Upper lobe of left lung (tissue), 6 donors: ENCODE measurements at regions not wholly inside any gene's neighbourhood (a gene's known extent, or its start where the extent isn't known, plus 50 kb on each side); places are given as distances from the start of the nearest gene placed in this dataset.
"Not testable (repeated sequence)": the region's sequence is repeated elsewhere in the genome, so short reads cannot be mapped to it uniquely, and the experiment has no call there.

Source experiments
- ATAC-seq, 2 donors: fragments of 200-7000 bp; cut with Tn5 transposase; one replicate each; pipeline ENCODE4 v1.9.1; 2022; ENCODE audit warnings: mild to moderate bottlenecking in 2 of 2, moderate library complexity in 2 of 2; ENCODE audit not compliant: low FRiP score in 2 of 2
- DNase-seq, 2 donors: peaks; one replicate each; pipeline ENCODE4 v3.0.0-alpha.2; 2019 to 2020
- H3K27ac ChIP-seq, 4 donors: fragments of 200-600 bp; sonication (generic); one replicate each; pipeline ENCODE4 v1.5.1; 2016 to 2019
- H3K27me3 ChIP-seq, 4 donors: fragments of 200-600 bp; sonication (generic); one replicate each; pipeline ENCODE4 v1.5.1; 2017 to 2019
- H3K36me3 ChIP-seq, 4 donors: fragments of 200-600 bp; sonication (generic); one replicate each; pipeline ENCODE4 v1.5.1; 2016 to 2019
- H3K4me1 ChIP-seq, 4 donors: fragments of 200-600 bp; sonication (generic); one replicate each; pipeline ENCODE4 v1.5.1; 2018 to 2019
- H3K4me3 ChIP-seq, 4 donors: fragments of 200-600 bp; sonication (generic); one replicate each; pipeline ENCODE4 v1.5.1; 2017 to 2019; ENCODE audit warnings: mild to moderate bottlenecking in 2 of 4, moderate library complexity in 1 of 4
- H3K9me3 ChIP-seq, 4 donors: fragments of 200-600 bp; sonication (generic); one replicate each; pipeline ENCODE4 v1.5.1; 2018 to 2019
- EP300 ChIP-seq, 4 donors: sonication (generic); formaldehyde crosslinking; IDR thresholded peaks; one replicate each; pipeline ENCODE4 v1.5.1; 2017; ENCODE audit warnings: antibody characterized with exemption in 4 of 4, control low read depth in 2 of 4
- POLR2A ChIP-seq, 4 donors: fragments of 450-650 bp; IDR thresholded peaks; one replicate each; pipeline ENCODE4 v1.5.1; 2016 to 2017; ENCODE audit warnings: antibody characterized with exemption in 4 of 4, mild to moderate bottlenecking in 2 of 4
- POLR2AphosphoS5 ChIP-seq, 2 donors: sonication (generic); formaldehyde crosslinking; IDR thresholded peaks; one replicate each; pipeline ENCODE4 v1.5.1; 2017; ENCODE audit warnings: antibody characterized with exemption in 2 of 2
- WGBS, 2 donors: methylation state at CpG; one replicate each; pipeline ENCODE4 v1.1.5; 2017 to 2018; 5-methylcytosine and 5-hydroxymethylcytosine counted together
- TF ChIP-seq, protein P1 (sequence below), 6 experiments: fragments of 450-650 bp in 4 of 6; fragments of 200-600 bp in 2 of 6; sonication (generic) in 2 of 6; IDR thresholded peaks; one replicate each; pipeline ENCODE4 v1.5.1; 2016 to 2019; ENCODE audit warnings: antibody characterized with exemption in 6 of 6
- donor health status: DM: no; HTN: no; CAD: no; lungs with moderate emphysema.
- donor health status: DM: no; HTN: yes; CAD: no; lungs with severe emphysema.

DNA sequence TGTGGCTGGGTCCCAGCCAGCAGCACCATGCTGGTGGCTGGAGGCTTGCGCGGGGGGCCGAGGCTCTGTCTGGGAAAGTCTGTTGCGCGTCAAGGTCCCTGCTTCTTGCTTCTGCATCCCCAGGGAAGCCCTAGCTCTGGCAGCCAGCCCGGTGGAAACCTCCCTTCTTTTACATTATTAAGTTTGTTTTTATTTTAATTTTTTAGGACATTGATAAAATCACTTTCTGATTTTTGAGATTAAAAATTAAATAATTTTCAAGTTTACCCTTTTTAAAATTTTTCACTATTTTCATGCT is 81.6 kb downstream of the TRIM51G start:
- H3K4me1 ChIP-seq, DNase-seq, H3K36me3 ChIP-seq, H3K9me3 ChIP-seq, H3K4me3 ChIP-seq, H3K27me3 ChIP-seq, H3K27ac ChIP-seq, ATAC-seq: not testable (repeated sequence)
- 93 to 97% methylated on average over 6 of the region's 6 CpGs for WGBS, 2 donors

DNA sequence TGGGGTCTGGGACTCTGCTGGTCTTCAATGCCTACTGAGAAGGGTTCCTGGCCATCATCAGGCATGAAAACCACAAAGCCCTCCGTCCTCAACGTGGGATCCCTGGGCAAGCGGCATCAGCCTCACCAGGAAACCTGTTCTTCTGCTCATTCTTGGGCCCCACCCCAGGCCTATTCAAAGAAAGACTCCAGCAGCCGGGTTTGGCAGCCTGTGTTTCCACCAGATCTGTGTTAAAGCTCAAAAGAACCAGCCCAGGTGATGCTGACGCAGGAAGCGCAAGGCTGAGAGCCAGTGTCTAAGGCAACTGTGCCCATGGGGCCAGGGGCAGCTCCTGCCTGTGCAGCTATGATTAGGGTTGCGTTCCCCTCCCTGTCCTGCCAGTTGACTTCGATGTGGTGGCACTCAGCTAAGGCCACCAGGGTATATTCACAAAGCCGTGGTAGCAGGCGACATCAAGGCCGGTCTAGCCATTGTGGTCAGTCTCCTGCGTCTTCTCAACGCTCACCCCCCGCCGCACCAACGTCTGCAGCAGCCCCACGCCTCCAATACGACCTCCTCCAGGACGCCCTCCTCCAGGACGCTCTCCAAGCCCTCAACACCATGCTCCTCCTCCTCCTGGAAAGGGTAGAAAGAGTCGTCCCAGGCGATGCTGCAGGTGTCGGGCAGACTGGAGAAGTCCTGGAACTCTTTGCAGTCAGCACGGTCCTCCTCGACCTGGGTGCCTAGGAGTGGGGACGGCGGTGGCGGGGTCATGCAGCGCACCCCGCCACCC is 82.1 kb downstream of the TRIM51G start:
- H3K9me3 ChIP-seq, H3K4me3 ChIP-seq, H3K36me3 ChIP-seq, H3K27ac ChIP-seq, H3K4me1 ChIP-seq, ATAC-seq, H3K27me3 ChIP-seq: not testable (repeated sequence)
- WGBS, 2 donors: 89 to 93% methylated on average over 20 to 30 of the region's 30 CpGs
- DNase-seq: peak; percentile 15 to 41

DNA sequence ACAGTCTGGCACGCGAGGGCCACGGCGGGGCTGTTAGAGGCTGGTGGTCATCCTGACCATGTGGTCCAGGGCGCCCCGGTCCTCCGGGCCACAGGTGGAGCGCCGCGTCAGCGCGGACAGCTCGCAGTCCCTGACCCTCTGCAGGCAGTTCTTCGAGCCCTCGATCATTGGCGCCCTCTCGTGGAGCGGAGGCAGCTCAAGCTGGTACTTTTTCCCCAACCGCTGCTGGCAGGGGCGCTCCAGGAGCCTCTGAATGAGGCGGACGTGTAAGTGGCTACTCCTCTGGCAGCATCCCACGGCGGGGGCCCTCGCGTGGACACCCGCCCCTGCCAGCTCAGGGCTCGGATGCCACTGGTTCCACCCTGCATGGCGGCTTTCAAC is 82.9 kb downstream of the TRIM51G start:
- DNase-seq: peak; percentile 12 to 73
- WGBS, 2 donors: 85 to 87% methylated on average over 17 to 29 of the region's 29 CpGs
- ATAC-seq, H3K27ac ChIP-seq, H3K4me1 ChIP-seq, H3K27me3 ChIP-seq, H3K4me3 ChIP-seq, H3K36me3 ChIP-seq, H3K9me3 ChIP-seq: not testable (repeated sequence)

DNA sequence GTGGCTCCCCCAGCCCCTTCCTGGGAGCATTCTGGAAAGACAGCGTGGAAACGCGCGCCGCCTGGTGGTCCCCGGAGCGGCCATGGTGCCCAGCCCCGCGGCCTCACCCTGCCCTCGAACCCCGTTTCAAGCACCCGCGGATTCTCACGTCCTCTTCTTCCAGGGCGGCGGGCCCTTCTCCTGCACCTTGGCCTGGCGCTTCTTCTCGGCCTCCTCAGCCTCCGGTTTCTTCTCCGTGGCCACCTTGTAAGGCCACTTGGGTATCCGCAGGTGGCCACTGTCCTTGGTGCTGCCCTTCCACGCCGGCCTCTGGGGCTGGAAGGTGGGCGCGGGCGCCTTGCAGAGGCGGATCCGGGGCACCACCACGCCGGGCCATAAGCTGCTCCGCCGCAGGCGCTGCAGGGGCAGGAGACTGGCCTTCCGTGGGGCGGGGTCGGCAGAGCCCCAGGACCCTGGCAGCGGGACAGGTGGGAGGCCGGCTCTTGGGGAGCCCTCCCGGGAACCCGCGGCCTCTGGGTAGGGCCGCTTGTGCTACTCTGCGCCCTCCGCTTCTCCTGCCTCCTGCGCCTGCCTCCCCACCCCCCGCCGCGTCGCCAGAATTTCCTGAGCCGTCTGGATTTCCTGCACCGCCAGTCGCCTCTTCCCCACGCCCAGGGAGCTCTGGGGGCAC is 83.4 kb downstream of the TRIM51G start:
- Histone ChIP-seq H3K36me3 (no peaks in the 10 kb centered on the region), H3K27me3 (no peaks in the 10 kb centered on the region), H3K9me3 (peaks cover 0 to 8% (median 0%) of the 10 kb centered on the region in 4 donors), H3K4me1 (no peaks in the 10 kb centered on the region), H3K4me3 (no peak overlapping the region), H3K27ac (no peak overlapping the region)
- peak; percentile 17 to 79 for DNase-seq
- WGBS, 2 donors: 79 to 88% methylated on average over 32 to 45 of the region's 53 CpGs
- TF ChIP-seq, protein P1, sequence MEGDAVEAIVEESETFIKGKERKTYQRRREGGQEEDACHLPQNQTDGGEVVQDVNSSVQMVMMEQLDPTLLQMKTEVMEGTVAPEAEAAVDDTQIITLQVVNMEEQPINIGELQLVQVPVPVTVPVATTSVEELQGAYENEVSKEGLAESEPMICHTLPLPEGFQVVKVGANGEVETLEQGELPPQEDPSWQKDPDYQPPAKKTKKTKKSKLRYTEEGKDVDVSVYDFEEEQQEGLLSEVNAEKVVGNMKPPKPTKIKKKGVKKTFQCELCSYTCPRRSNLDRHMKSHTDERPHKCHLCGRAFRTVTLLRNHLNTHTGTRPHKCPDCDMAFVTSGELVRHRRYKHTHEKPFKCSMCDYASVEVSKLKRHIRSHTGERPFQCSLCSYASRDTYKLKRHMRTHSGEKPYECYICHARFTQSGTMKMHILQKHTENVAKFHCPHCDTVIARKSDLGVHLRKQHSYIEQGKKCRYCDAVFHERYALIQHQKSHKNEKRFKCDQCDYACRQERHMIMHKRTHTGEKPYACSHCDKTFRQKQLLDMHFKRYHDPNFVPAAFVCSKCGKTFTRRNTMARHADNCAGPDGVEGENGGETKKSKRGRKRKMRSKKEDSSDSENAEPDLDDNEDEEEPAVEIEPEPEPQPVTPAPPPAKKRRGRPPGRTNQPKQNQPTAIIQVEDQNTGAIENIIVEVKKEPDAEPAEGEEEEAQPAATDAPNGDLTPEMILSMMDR (IDR thresholded peaks at IDR 0.05): no peak
- TF ChIP-seq EP300 (IDR thresholded peaks at IDR 0.05): no peak
- TF ChIP-seq POLR2AphosphoS5 (IDR thresholded peaks at IDR 0.05): no peak
- TF ChIP-seq POLR2A (IDR thresholded peaks at IDR 0.05): no peak
- no peak for ATAC-seq

DNA sequence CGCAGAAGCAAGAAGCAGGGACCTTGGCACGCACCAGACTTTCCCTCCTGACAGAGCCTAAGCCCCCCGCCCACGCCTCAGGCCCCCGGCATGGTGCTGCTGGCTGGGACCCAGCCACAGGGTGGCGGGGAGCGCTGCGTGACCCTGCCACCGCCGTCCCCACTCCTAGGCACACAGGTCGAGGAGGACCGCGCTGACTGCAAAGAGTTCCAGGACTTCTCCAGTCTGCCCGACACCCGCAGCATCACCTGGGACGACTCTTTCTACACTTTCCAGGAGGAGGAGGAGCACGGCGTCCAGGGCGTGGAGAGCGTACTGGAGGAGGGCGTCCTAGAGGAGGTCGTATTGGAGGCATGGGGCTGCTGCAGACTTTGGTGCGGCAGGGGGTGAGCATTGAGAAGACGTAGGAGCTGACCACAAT is 103.7 kb downstream of the TRIM51G start:
- 88 to 89% methylated on average over 23 to 24 of the region's 24 CpGs for WGBS, 2 donors
- H3K4me1 ChIP-seq: no peaks in the 10 kb centered on the region
- H3K27me3 ChIP-seq: no peaks in the 10 kb centered on the region
- no peaks in the 10 kb centered on the region for H3K36me3 ChIP-seq
- TF ChIP-seq EP300 (IDR thresholded peaks at IDR 0.05): no peak
- DNase-seq (peak; percentile 10 to 64), ATAC-seq (no peak)
- no peak overlapping the region for H3K4me3 ChIP-seq
- H3K9me3 ChIP-seq: no peaks in the 10 kb centered on the region
- no peak overlapping the region for H3K27ac ChIP-seq

DNA sequence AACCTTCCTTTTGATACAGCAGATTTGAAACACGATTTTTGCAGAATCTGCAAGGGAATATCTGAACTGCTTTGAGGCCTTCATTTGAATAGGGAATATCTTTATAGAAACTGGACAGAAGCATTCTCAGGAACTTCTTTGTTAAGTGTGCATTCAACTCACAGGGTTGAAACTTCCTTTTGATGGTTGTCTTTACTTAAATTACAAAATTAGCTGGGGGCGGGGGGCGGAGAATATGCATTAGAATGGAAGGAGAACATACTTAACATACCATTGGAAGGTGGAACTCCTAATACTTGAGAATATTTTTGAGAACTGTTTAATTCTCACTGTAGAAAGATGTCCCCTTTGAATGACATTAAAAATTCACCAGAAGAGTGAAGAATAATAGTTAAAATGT is 104.4 kb downstream of the TRIM51G start:
- Histone ChIP-seq H3K27ac (no peak overlapping the region), H3K4me1 (no peaks in the 10 kb centered on the region), H3K27me3 (no peaks in the 10 kb centered on the region), H3K36me3 (no peaks in the 10 kb centered on the region), H3K4me3 (no peak overlapping the region), H3K9me3 (no peaks in the 10 kb centered on the region)
- no peak for ATAC-seq
- 78 to 86% methylated on average over 3 of the region's 3 CpGs for WGBS, 2 donors
- no peak for DNase-seq
- TF ChIP-seq POLR2AphosphoS5 (IDR thresholded peaks at IDR 0.05) (no peak), POLR2A (IDR thresholded peaks at IDR 0.05) (no peak), EP300 (IDR thresholded peaks at IDR 0.05) (no peak)
- TF ChIP-seq, protein P1 (IDR thresholded peaks at IDR 0.05): no peak
